ENCODE measurements at regions not wholly inside any gene's neighbourhood (a gene's known extent, or its start where the extent isn't known, plus 50 kb on each side); places are given as distances from the start of the nearest gene placed in this dataset.
A peak's percentile ranks its signal among the peaks of the same experiment; 100 is the strongest.

- DNase-seq (ENCODE audit: low read depth in 2 of 2): no peak
Measured at GRCh38 chr2:199707593-199708185, 143.3 kb downstream of the FTCDNL1 start.

DNA sequence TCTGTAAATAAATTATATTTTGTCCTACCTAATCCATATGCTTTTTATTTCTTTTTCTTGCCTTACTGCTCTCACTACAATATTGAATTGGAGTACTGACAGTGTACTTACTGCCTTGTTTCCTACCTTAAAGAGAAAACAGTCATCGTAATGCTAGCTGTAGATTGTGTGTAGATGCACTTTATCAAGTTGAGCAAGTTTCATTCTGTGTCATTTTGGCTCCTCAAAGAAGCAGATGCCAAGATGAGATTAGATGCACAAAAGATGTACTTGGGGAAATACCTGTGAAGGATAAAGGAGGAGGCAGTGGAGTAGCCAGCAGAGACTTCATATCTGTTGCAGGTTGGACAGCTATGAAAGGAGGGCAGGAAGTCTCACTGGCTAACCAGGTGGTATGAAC, 145.5 kb downstream of the FTCDNL1 start:
- no peak for DNase-seq (ENCODE audit: low read depth in 2 of 2)

GRCh38 chr2:199704358-199705238, 146.4 kb downstream of the FTCDNL1 start:
- DNase-seq (ENCODE audit: low read depth in 2 of 2): peak; percentile 2 to 11

- no peak for DNase-seq (ENCODE audit: low read depth in 2 of 2)
Measured at GRCh38 chr2:199703199-199703598, 147.8 kb downstream of the FTCDNL1 start.

GRCh38 chr2:199697469-199697868, 153.5 kb downstream of the FTCDNL1 start:
- DNase-seq (ENCODE audit: low read depth in 2 of 2): no peak

DNA sequence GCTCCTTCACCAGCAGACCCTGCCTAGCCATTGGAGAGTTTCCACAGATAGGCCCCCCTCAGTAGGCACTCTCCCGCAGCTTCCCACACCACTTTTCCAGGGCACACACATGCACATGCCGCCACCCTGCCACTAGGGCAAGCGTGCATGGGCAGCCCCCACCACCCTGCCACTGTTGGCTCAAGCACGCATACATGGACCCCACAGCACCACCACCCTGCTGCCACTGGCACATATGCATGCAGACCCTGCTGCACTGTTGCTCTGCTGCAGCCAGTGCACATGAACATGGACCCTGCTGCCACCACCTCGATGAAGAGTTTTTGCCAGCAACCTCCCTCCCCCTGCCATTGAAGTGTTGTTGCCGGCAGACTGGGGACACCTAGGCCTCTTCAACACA, 154.9 kb downstream of the FTCDNL1 start:
- DNase-seq (ENCODE audit: low read depth in 2 of 2): no peak

DNA sequence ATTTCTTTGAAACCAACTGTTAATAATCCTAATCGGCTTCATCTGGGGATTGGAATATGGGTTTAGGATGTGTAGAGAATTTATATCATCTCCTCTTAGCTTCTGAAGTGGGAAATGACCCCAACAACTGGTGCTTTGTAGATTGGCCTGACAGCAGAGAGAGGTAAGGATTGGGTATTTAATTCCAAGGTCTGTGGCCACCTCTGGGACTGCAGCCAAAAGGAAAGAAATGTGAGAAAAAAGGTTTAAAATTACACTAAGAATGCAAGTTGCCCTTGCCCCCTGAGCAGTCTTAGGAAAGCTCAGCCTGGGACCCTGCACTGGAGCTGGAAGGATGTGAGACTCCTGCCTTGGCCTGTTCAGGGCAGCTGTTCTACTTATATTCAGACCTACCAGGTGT, 157.1 kb downstream of the FTCDNL1 start:
- DNase-seq (ENCODE audit: low read depth in 2 of 2): no peak

DNA sequence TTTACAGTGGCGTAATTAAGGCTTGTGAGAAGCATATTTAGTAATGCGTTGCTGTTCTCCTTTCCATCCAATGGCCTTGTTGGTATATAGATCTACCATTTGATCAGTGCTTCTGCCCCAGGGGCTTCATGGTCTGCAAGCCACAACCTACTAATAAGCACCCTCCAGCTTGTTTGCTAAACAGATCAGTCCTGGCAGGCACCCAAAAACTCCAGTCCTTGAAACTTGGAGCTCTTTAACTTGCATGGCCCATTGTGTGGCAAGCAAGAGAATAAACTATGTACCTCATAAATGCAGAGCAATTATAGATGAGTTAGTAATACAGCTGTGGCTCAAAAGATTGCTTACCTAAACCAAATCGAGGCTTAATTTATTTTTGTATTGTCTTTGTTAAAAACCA, 158.5 kb downstream of the FTCDNL1 start:
- DNase-seq (ENCODE audit: low read depth in 2 of 2): no peak

DNA sequence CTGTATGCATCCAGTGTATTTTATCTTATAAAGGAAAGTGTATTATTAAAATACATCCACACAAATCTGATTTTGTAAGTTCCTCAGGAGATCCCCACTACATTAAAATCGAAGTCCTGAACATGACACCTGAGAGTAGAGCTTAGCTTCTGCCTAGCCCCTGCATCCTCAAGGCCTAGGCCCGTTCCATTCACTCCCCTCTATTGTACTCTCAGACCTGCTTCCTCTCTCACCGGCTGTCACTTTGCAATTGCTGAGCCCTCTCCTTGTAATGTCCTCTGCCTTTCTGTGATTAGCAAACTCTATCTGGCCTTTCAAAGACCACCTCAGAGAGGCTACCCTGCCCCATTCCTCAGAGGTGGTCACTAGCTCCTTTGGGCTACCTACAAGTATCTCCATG, 160.8 kb downstream of the FTCDNL1 start:
- no peak for DNase-seq (ENCODE audit: low read depth in 2 of 2)

DNA sequence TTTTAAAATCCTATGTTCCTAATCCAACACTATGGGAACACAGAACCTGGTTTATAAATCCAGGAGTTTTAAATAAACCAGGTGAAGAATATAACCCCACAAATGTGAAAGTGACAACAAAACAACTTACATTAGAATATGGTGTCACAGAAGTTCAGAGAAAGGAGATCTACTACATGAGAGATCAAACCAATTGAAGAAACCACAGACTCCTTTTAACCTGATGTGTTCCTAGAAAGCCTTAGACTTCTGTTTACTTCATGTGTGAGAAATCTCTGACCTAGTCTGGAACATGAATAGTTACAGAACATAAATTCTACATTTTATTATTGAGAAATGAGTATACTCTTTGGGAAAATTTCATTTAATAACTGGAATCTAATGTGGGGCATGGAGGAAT, 165.3 kb downstream of the FTCDNL1 start:
- DNase-seq (ENCODE audit: low read depth in 2 of 2): no peak

GRCh38 chr2:199684832-199685231, 166.2 kb downstream of the FTCDNL1 start:
- DNase-seq (ENCODE audit: low read depth in 2 of 2): no peak

DNA sequence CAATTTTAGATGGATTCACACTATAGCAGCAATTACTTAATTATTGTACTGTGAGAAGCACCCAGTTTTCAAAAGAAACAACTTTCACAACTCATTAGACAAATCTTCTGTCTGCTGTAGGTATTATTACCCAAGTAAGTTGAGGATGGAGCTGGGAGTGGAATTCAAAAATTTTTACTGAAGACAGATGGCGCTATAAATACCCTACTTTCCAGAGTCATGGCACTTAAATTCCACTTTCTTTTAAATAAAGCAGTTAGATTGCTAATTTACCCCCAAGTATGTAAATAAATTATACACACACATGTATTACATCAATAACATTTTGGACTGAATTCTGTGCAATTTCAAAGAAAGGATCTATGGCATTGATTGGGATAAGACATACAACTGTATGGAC, 166.8 kb downstream of the FTCDNL1 start:
- no peak for DNase-seq (ENCODE audit: low read depth in 2 of 2)

DNA sequence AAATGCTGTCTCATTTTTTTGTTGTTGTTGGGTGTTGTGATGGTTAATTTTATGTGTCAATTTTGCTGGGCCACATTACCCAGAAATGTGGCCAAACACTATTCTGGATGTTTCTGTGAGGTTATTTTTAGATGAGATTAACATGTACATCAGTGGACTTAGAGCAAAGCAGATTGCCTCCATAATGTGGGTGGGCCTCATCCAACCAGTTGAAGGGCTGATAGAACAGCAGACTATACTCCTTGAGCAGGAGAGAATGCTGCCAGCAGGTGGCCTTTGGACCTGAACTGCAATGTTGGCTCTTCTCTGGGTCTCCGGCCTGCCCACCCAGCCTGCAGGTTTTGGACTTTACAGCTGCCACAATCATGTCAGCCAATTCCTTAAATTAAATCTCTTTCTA, 169.0 kb downstream of the FTCDNL1 start:
- DNase-seq (ENCODE audit: low read depth in 2 of 2): no peak

GRCh38 chr2:199680482-199680881, 170.5 kb downstream of the FTCDNL1 start:
- no peak for DNase-seq (ENCODE audit: low read depth in 2 of 2)

DNA sequence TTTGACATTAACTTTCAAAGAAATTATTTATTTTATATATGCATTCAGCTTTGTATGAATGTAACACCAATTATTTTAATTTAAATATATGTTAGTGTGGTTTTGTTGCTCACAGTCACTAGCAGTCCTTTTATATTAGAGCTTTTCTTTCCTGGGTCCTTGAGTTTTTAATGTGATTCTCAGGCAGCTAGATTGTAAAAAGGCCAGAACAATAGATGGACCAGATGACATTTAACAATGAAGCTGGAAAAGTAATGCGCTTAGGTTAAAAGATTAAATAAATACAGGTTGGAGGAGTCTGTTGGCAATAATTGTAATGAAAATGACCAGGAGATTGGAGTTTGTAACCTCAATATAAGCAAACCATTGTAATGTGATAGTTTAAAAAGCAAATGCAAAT, 171.1 kb downstream of the FTCDNL1 start:
- DNase-seq (ENCODE audit: low read depth in 2 of 2): no peak

- no peak for DNase-seq (ENCODE audit: low read depth in 2 of 2)
Measured at GRCh38 chr2:199677881-199678280, 173.1 kb downstream of the FTCDNL1 start.

GRCh38 chr2:199668645-199669044, 182.3 kb downstream of the FTCDNL1 start:
- DNase-seq (ENCODE audit: low read depth in 2 of 2): no peak

DNA sequence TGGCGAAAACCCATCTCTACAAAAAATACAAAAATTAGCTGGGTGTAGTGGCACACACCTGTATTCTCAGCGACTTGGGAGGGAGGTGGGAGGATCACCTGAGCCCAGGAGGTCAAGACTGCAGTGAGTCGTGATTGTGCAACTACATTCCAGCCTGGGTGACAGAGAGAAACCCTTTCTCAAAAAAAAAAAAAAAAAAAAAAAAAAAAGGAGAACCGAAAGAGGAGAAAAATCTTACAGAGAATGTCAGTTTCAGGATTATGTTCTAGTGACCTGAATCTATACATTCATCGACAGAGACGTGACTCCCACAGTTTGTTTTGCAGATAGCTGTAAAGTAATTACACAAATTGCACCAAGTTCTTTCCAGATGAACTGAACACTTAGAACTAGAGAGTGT, 187.8 kb downstream of the FTCDNL1 start:
- DNase-seq (ENCODE audit: low read depth in 2 of 2): no peak

GRCh38 chr2:199662255-199662654, 188.7 kb downstream of the FTCDNL1 start:
- DNase-seq (ENCODE audit: low read depth in 2 of 2): no peak

GRCh38 chr2:199660167-199660566, 190.8 kb downstream of the FTCDNL1 start:
- no peak for DNase-seq (ENCODE audit: low read depth in 2 of 2)

- no peak for DNase-seq (ENCODE audit: low read depth in 2 of 2)
Measured at GRCh38 chr2:199659207-199659606, 191.8 kb downstream of the FTCDNL1 start.

GRCh38 chr2:199646439-199646838, 188.7 kb upstream of the SATB2 start:
- no peak for DNase-seq (ENCODE audit: low read depth in 2 of 2)

DNA sequence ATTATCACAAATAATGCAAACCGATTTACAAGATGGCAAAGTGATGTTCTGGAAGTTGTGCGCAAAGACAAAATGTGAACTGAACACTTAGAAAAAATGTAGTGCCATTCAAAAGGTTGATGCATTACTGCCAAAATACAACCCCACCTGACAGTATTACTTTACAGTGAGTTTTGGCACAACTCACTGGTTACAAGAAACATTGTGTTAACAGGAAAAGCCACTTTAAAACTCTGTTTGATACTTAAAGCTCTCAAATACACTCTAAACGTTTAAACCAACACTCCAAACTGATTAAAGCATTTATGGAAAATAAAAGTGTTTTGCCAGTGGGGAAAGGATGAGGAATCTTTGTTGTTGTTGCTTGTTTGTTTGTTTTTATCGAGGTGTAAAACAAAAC, 173.4 kb upstream of the SATB2 start:
- no peak for DNase-seq (ENCODE audit: low read depth in 2 of 2)

Measured in dermis microvascular lymphatic vessel endothelial cell (primary cell).